DMS79 treated with DMSO at 0.1 percent for 48 hours (cell line): ENCODE measurements at regions not wholly inside any gene's neighbourhood (a gene's known extent, or its start where the extent isn't known, plus 50 kb on each side); places are given as distances from the start of the nearest gene placed in this dataset.
A peak's percentile ranks its signal among the peaks of the same experiment; 100 is the strongest.

ENCODE experiments used
- DNase-seq: peaks from one replicate; lab custom pipeline; 2025; lab: John Stamatoyannopoulos, UW

DNA sequence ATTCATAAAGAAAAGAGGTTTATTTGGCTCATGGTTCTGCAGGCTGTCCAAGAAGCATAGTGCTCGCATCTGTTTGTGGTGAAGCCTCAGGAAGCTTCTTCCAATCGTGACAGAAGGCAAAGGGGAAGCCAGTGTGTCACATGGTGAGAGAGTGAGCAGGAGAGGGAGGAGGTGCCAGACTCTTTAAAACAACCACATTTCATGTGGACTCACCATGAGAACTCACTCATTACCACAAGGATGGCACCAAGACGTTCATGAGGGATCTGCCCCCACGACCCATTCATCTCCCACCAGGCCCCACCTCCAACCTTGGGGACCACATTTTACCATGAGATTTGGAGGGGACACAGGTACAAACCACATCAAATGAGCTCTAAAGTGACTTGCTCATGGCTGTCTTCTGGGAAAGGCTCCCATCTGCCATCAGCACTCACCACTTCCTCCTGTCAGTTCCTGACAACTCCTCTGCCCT, 327.3 kb upstream of the TLE3 start:
- DNase-seq = no peak

DNA sequence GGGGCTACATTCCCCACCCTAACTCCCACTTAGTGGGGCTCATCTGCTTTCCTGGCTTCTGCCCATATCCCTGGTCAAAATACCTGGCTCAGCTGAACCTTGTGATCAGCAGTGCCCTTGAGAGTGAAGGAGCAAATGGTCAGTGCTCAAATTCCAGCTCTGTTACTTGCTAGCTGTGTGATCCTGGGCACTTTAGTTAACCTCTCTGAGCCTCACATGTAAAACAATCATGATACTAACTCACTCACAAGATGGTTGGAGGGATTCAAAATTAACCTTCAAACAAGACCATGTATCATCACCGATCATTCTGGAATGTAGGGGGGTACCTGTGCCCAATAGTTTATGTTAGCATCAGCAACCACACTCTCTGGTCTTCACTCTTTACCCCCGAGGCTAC, 325.6 kb upstream of the TLE3 start:
- DNase-seq = no peak

GRCh38 chr15:70422342-70422741, 324.6 kb upstream of the TLE3 start:
- no peak for DNase-seq

DNA sequence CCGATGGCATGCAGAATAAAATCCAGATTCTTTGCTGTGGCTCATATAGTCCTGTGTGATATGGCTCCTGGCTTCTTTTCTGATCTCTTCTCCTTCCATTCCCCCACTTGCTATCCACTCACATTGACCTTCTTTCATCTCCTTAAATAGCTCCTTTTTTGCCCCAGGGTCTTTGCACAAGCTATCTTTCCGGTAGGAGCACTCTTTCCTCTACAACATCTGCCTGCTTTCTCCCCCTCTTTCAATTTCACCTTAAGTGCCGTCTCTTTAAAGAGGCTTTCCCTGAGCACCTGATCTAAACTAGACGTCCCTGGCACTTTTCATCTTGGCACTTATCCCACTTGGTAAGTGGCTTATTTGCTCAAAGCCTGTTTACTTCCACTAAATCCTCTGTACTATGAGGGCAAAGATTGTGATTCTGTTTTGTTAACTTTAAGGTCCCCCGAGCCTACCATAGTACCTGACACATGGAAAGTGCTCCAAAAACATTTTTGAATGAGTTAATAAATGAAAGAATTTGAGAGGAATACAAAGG, 323.3 kb upstream of the TLE3 start:
- DNase-seq = peak; percentile 84

DNA sequence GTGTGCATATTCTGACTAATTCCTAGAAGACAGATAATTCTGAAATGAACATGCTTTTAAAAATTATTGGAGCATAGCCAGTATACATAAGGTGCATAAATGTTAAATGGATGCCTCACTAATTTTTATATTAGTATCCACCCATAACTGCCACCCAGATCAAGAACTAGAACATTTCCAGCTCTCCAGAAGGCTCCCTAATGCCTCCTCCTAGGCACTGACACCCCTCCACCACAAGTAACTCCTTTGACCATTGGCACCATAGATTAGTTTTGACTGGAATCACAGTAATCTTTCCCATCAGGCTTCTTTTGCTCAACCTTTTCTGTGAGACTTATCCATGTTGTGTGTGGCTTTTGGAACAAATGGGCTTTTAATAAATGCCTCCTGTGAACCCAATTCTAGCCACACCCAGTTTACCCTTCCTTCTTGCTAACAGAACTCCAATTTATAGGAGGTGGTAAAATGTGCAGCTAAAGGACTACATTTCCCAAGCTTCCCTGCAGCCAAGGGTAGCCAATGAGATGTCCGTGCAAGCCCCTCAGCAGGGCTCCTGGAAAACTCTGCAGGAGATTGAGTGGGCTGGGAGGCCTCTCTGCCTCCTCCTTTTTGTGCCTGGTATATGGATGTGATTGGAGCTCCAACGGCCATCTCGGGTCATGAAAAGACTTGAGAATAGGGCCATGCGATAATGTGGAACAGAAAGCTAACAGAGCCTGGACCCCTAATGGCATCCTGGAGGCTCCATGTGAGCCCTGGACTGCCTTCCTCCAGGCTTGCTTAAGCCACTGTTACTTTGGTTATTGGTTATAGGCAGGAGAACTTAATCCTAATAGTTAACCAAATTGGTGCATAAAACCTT, 322.6 kb upstream of the TLE3 start:
- no peak for DNase-seq

- no peak for DNase-seq
These were observed 321.2 kb upstream of the TLE3 start for GRCh38 chr15:70418943-70419342.

GRCh38 chr15:70417535-70417934, 319.8 kb upstream of the TLE3 start:
- no peak for DNase-seq

DNA sequence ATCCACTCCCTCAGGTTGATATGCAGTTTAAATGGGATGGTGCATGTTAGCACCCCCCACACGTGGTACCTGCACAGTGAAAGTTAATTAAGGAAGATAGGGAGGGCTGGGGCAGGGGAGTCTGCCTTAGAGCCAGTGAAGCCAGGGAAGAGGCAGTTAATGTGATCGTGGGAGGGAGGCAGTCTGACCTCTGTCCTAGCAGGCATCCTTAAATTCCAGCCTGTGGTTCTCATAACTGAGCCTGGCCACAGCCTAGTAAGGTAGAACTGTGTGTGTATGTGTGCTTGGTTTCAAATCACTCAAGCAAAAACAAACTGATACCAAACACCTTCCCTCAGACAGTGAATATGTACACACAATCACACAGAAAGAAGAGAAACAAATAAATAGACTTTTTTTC, 319.1 kb upstream of the TLE3 start:
- DNase-seq = no peak

DNA sequence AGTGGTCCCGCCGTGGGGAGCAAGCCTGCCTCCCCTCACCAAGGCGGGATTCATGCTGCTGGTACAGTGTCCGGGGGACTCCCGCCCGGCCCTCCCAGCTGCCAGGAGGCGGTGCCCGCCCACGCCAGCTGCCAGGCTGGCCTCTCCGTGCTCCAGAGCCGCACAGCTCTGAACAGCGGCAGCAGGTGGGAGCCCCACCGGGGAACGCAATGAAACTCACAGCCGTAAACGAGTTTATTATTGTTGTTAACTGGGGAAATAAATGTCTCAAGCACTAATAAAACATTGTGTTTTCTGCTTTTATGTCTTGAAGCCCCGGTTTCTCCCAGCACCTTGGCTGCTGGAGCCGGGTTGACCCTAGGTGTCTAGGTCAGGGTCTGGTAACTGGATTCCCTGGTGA, 317.7 kb upstream of the TLE3 start:
- no peak for DNase-seq

DNA sequence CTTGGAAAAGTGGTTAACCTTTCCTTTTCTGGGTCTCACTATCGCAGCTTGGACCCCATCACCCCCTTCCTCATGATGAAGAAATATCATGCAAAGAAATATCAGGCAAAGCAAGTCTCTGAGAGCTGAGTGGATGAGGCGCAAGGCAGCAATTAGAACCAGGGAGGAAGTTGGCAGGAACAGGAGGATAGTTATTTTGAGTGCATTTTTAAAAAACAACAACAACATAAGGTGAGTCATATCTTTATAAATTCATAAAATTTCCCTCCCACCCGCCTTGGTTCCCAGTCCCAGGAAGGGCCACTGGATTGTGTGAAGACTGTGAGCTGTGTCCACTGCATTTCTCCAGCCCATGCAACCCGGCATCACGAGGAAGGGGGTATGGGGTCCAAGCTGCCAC, 316.9 kb upstream of the TLE3 start:
- DNase-seq = no peak

GRCh38 chr15:70412794-70413193, 315.1 kb upstream of the TLE3 start:
- no peak for DNase-seq

- no peak for DNase-seq
These were observed 313.6 kb upstream of the TLE3 start for GRCh38 chr15:70411143-70411863.

DNA sequence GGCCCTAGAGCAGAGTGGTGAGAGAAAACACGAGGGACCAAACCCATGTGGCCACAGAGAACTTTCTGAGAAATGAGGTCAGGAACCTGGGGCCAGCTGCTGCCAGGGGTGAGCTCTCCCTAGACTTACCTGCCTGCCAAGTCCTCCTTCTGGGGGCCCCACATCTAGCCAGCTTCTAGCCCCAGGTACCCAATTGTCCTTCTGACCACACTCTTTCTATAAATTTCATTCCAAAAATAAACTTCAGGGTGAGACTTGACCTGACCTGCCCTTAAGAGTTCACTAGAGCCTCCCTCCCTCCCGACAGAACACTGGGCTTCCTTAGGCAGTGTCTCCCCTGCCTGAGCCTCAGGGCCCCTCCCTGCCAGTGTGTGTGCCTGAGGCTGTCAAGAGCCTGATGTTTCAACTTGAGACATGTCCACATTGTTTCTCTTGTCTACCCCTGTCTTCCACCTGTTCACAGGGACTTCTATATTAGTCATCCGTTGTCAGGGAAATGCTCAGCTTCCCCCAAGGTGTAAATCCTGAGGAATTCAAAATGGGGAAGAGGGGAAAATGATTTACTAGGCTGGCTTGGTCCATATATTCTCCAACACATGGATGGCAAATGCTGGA, 312.8 kb upstream of the TLE3 start:
- DNase-seq = no peak

GRCh38 chr15:70409388-70409787, 311.7 kb upstream of the TLE3 start:
- DNase-seq = no peak

DNA sequence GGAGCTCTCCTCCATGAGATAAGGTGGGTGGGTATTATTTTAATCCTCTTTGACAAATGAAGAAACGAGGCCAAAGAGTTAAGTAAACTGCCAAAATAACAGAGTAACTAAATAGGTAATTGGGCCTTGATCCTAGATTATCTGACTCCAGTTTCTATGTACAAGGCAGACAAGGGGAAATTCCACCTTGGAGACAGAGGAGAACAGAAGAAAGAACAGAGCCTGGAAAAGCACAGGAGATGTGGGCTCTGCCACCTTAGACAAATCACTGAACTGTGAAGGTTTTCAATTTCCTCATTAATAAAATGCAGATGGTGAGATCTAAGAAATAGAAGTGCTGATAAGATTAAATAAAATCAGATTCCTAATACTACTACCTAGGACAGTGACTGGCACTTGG, 310.2 kb upstream of the TLE3 start:
- no peak for DNase-seq

DNA sequence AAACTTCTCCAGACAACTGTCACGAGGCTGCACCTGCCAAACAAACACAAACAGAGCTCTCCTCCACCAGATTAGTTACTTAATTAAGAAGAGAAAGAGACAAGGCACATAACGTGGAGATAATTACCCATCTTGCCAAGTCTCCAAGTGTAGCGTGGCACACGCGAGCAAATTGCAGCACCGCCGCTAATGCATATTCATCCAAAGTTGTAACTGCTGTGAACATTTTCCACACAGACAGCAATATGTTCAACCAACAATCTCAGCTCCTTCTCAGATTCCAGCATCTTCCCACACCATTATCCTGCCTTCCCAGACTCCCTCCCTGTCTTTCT, 309.6 kb upstream of the TLE3 start:
- no peak for DNase-seq

- DNase-seq = no peak
These were observed 309.1 kb upstream of the TLE3 start for GRCh38 chr15:70406617-70407335.

- no peak for DNase-seq
These were observed 304.0 kb upstream of the TLE3 start for GRCh38 chr15:70401709-70402108.

DNA sequence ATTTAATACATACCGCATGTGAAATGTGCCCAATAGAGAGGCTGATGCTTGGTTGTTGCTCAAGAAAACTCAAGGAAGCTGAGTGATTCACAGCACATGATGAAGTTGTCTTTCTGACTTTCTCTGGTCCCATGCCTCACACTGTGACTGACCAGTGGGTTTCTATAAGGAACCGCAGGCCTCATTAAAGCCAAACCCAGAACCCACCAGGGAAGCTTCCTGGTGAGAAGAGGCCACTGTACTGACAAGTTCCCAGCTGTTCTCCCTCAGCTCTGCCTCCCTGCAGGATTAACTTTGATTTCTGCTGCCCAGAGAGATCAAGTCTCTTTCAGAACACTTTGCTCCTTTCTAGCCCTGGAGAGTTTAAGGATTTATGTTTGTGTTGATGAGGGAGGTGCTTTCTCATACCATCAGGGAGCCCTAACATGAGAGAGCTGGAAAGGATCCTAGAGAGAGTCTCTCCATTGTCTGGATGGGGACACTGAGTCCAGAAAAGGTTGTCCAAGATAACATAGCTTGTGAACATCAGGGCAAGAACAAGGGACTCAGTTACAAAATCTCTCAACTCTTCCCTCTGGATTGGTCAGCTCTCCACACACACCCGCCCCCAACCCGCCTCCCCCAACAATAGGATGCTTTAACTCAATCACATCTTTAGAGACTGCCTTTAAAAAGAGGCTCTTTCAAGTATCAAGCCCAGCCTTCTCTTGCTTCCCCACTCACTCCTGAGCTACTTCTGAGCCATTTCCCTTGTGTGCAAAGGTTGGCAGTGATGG, 303.2 kb upstream of the TLE3 start:
- no peak for DNase-seq

GRCh38 chr15:70399204-70399603, 301.5 kb upstream of the TLE3 start:
- DNase-seq = no peak

GRCh38 chr15:70398694-70399093, 301.0 kb upstream of the TLE3 start:
- no peak for DNase-seq
